Tibial nerve (tissue), 4 donors: ENCODE measurements at regions not wholly inside any gene's neighbourhood (a gene's known extent, or its start where the extent isn't known, plus 50 kb on each side); places are given as distances from the start of the nearest gene placed in this dataset.

Experiments
- EP300 ChIP-seq, 2 donors: sonication (generic); formaldehyde crosslinking; IDR thresholded peaks; one replicate each; pipeline ENCODE4 v1.6.1; 2017; ENCODE audit warnings: antibody characterized with exemption in 2 of 2, mild to moderate bottlenecking in 1 of 2
- POLR2A ChIP-seq, 2 donors: fragments of 450-650 bp; IDR thresholded peaks; one replicate each; pipeline ENCODE4 v1.6.1; 2017; ENCODE audit warnings: antibody characterized with exemption in 2 of 2, mild to moderate bottlenecking in 2 of 2, moderate library complexity in 2 of 2
- TF ChIP-seq, protein P1 (sequence below), 5 experiments: fragments of 200-600 bp in 3 of 5; fragments of 450-650 bp in 2 of 5; sonication (generic) in 3 of 5; IDR thresholded peaks; one replicate each; pipeline ENCODE4 v1.5.1; 2016 to 2019; ENCODE audit warnings: antibody characterized with exemption in 5 of 5, mild to moderate bottlenecking in 3 of 5, moderate library complexity in 2 of 5

DNA sequence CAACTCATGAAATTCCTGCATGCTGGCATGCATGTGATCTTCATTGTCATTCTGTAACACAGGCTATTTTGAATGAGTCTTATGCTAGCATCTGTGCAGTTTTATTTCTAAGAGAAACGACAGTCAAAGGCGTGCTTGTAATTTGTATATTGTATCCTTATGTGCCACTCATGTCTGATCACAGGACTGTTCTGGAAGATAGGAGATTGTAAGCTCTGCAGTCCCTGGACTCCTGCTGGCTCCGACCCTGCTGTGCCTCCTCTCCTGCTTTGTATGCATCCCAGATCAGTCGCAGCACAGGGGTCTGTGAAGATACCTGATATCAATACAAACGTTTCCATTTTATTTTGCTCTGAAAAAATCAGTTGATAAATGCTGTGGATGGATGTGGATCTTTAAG, 653.1 kb downstream of the LIG4 start:
- TF ChIP-seq, protein P1, sequence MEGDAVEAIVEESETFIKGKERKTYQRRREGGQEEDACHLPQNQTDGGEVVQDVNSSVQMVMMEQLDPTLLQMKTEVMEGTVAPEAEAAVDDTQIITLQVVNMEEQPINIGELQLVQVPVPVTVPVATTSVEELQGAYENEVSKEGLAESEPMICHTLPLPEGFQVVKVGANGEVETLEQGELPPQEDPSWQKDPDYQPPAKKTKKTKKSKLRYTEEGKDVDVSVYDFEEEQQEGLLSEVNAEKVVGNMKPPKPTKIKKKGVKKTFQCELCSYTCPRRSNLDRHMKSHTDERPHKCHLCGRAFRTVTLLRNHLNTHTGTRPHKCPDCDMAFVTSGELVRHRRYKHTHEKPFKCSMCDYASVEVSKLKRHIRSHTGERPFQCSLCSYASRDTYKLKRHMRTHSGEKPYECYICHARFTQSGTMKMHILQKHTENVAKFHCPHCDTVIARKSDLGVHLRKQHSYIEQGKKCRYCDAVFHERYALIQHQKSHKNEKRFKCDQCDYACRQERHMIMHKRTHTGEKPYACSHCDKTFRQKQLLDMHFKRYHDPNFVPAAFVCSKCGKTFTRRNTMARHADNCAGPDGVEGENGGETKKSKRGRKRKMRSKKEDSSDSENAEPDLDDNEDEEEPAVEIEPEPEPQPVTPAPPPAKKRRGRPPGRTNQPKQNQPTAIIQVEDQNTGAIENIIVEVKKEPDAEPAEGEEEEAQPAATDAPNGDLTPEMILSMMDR (IDR thresholded peaks at IDR 0.05), result no peak
- TF ChIP-seq POLR2A (IDR thresholded peaks at IDR 0.05), result no peak
- no peak for TF ChIP-seq EP300 (IDR thresholded peaks at IDR 0.05)
